Pancreas (tissue), 10 donors: ENCODE measurements at regions not wholly inside any gene's neighbourhood (a gene's known extent, or its start where the extent isn't known, plus 50 kb on each side); places are given as distances from the start of the nearest gene placed in this dataset.

Experiments used
- ATAC-seq, 4 donors: fragments of 200-7000 bp; cut with Tn5 transposase; one replicate each; pipeline versions ENCODE4 v1.8.0 to v1.9.1; 2020; ENCODE audit warnings: mild to moderate bottlenecking in 4 of 4, moderate library complexity in 4 of 4
- DNase-seq, 6 donors: peaks; one replicate each; pipeline ENCODE4 v3.0.0-alpha.2; 2020
- FAIRE-seq: peaks from 2 replicates; lab custom pipeline; 2012; peaks lifted over from hg19 to GRCh38; lab: Jason Lieb, UNC
- H3K27ac ChIP-seq, 4 donors: fragments of 200-600 bp; sonication (generic); 1 replicate in 3 of 4; 2 replicates in 1 of 4; pipeline versions ENCODE4 v1.5.0 to v1.8.0; 2020
- H3K27me3 ChIP-seq, 4 donors: fragments of 200-600 bp; one replicate each; pipeline ENCODE4 v1.8.0; 2021
- H3K36me3 ChIP-seq, 3 donors: fragments of 200-600 bp; sonication (generic) in 1 of 3; one replicate each; pipeline versions ENCODE4 v1.5.0 to v1.8.0; 2020 to 2021
- H3K4me1 ChIP-seq, 3 donors: fragments of 200-600 bp; one replicate each; pipeline ENCODE4 v1.8.0; 2021
- H3K4me3 ChIP-seq, 4 donors: fragments of 200-600 bp; sonication (generic) in 2 of 4; one replicate each; pipeline versions ENCODE4 v1.5.0 to v1.8.0; 2020 to 2021
- H3K9me3 ChIP-seq, 4 donors: fragments of 200-600 bp; one replicate each; pipeline ENCODE4 v1.8.0; 2021
- CTCF ChIP-seq, 4 donors: fragments of 200-600 bp; sonication (generic) in 3 of 4; IDR thresholded peaks; one replicate each; pipeline versions ENCODE4 v1.5.0 to v1.8.0; 2021; ENCODE audit warnings: antibody characterized with exemption in 4 of 4
- WGBS, 2 donors: extraction: QIAGEN DNeasy Blood & Tissue Kit; methylation state at CpG; one replicate each; pipeline ENCODE4 v1.1.7; 2013; 5-methylcytosine and 5-hydroxymethylcytosine counted together
- intact Hi-C, 3 donors: fragments of 100-400 bp; cut with DNase I; formaldehyde crosslinking; loops; one replicate each; pipeline versions ENCODE4 v1.11.1 to v1.14.2; 2022
- donor health status: healthy with polysubstance abuse.
- donor health status: DM: no; HTN: no; CAD: no; lungs with moderate emphysema.
- donor health status: DM: no; HTN: no; CAD: no.
- donor health status: control.
- donor health status: control.
- donor health status: Bipolar disorder and iron deficiency.
- donor health status: DM: yes; HTN: yes; CAD: no.
- donor health status: DM: no; HTN: no; CAD: no.
- donor health status: DM: no; HTN: no; CAD: no.
- donor health status: DM: yes; HTN: yes; CAD: no.

- no peak overlapping the region for H3K27ac ChIP-seq
- 45 to 52% methylated on average over 4 of the region's 4 CpGs for WGBS, 2 donors
- no peaks in the 10 kb centered on the region for H3K9me3 ChIP-seq
- H3K27me3 ChIP-seq = peaks cover 0 to 4% (median 0%) of the 10 kb centered on the region in 4 donors
- DNase-seq (no peak), FAIRE-seq (no peak), ATAC-seq (no peak)
- H3K4me1 ChIP-seq = no peaks in the 10 kb centered on the region
- H3K36me3 ChIP-seq = no peaks in the 10 kb centered on the region
- no peak overlapping the region for H3K4me3 ChIP-seq
- TF ChIP-seq CTCF (IDR thresholded peaks at IDR 0.05) = no peak
- intact Hi-C loops = no loop called here
Observed at GRCh38 chr6:3535033-3535775, 78.4 kb upstream of the SLC22A23 start.

GRCh38 chr6:3534599-3534998 lies 77.7 kb upstream of the SLC22A23 start:
- H3K27ac ChIP-seq = no peak overlapping the region
- no peaks in the 10 kb centered on the region for H3K4me1 ChIP-seq
- intact Hi-C loops = no loop called here
- TF ChIP-seq CTCF (IDR thresholded peaks at IDR 0.05) = no peak
- ATAC-seq = no peak
- H3K9me3 ChIP-seq = no peaks in the 10 kb centered on the region
- no peaks in the 10 kb centered on the region for H3K36me3 ChIP-seq
- no peak for DNase-seq
- H3K4me3 ChIP-seq = no peak overlapping the region
- H3K27me3 ChIP-seq = peaks cover 0 to 4% (median 0%) of the 10 kb centered on the region in 4 donors
- 85 to 93% methylated on average over 4 of the region's 4 CpGs for WGBS, 2 donors
- no peak for FAIRE-seq

GRCh38 chr6:3533981-3534380 lies 77.1 kb upstream of the SLC22A23 start:
- Histone ChIP-seq H3K27me3 (peaks cover 0 to 4% (median 0%) of the 10 kb centered on the region in 4 donors), H3K36me3 (no peaks in the 10 kb centered on the region), H3K9me3 (no peaks in the 10 kb centered on the region), H3K27ac (no peak overlapping the region), H3K4me1 (no peaks in the 10 kb centered on the region), H3K4me3 (no peak overlapping the region)
- no peak for TF ChIP-seq CTCF (IDR thresholded peaks at IDR 0.05)
- ATAC-seq (no peak), DNase-seq (no peak), FAIRE-seq (no peak)
- WGBS, 2 donors = 73 to 80% methylated on average over 6 of the region's 6 CpGs
- intact Hi-C loops = no loop called here

- Histone ChIP-seq H3K36me3 (no peaks in the 10 kb centered on the region), H3K27me3 (peaks cover 0 to 4% (median 0%) of the 10 kb centered on the region in 4 donors), H3K9me3 (no peaks in the 10 kb centered on the region), H3K4me3 (no peak overlapping the region), H3K4me1 (no peaks in the 10 kb centered on the region), H3K27ac (no peak overlapping the region)
- FAIRE-seq (no peak), DNase-seq (no peak), ATAC-seq (no peak)
- no peak for TF ChIP-seq CTCF (IDR thresholded peaks at IDR 0.05)
- intact Hi-C loops = no loop called here
- 54 to 64% methylated on average over 5 of the region's 5 CpGs for WGBS, 2 donors
Observed at GRCh38 chr6:3532296-3532916, 75.6 kb upstream of the SLC22A23 start.

- ATAC-seq (no peak), DNase-seq (no peak), FAIRE-seq (no peak)
- Histone ChIP-seq H3K4me3 (no peak overlapping the region), H3K27ac (no peak overlapping the region), H3K9me3 (no peaks in the 10 kb centered on the region), H3K36me3 (no peaks in the 10 kb centered on the region), H3K27me3 (peaks cover 0 to 4% (median 0%) of the 10 kb centered on the region in 4 donors), H3K4me1 (no peaks in the 10 kb centered on the region)
- TF ChIP-seq CTCF (IDR thresholded peaks at IDR 0.05) = no peak
- 78 to 90% methylated on average over 7 of the region's 7 CpGs for WGBS, 2 donors
- intact Hi-C loops = no loop called here
Observed at GRCh38 chr6:3531481-3531880, 74.6 kb upstream of the SLC22A23 start.
